ENCODE measurements at regions not wholly inside any gene's neighbourhood (a gene's known extent, or its start where the extent isn't known, plus 50 kb on each side); places are given as distances from the start of the nearest gene placed in this dataset.
A peak's percentile ranks its signal among the peaks of the same experiment; 100 is the strongest.

GRCh38 chr12:75708802-75709201 lies 197.4 kb upstream of the KRR1 start (continued):
- TF ChIP-seq PAXIP1 (CRISPR knock-in tag; conservative IDR thresholded peaks at IDR 0.05) (peak; percentile 76), ZHX2 (IDR thresholded peaks at IDR 0.05; ENCODE audit: low read depth) (no peak), ZHX2 (CRISPR knock-in tag; IDR thresholded peaks at IDR 0.05; ENCODE audit: borderline replicate concordance) (no peak), SOX5 (CRISPR knock-in tag; IDR thresholded peaks at IDR 0.05; ENCODE audit: borderline replicate concordance) (peak; percentile 99), HDAC2 (CRISPR knock-in tag; IDR thresholded peaks at IDR 0.05) (peak; percentile 67), ZKSCAN8 (CRISPR knock-in tag; IDR thresholded peaks at IDR 0.05; ENCODE audit: borderline replicate concordance) (peak; percentile 57; the same call in 1 of the 2 replicates), ZSCAN9 (CRISPR knock-in tag; IDR thresholded peaks at IDR 0.05; ENCODE audit: borderline replicate concordance) (no peak), FOXP1 (IDR thresholded peaks at IDR 0.05) (no peak), FOXP1 (CRISPR knock-in tag; IDR thresholded peaks at IDR 0.05) (peak; percentile 84), TBL1XR1 (IDR thresholded peaks at IDR 0.05; ENCODE audit: borderline replicate concordance, low read length, partially characterized antibody) (peak; percentile 70), SP5 (CRISPR knock-in tag; IDR thresholded peaks at IDR 0.05; ENCODE audit: borderline replicate concordance, low read depth) (0 out of 2 replicates have a peak, but pooled peaks have one; percentile 26), KDM6A (CRISPR knock-in tag; IDR thresholded peaks at IDR 0.05; ENCODE audit: low read depth) (peak; percentile 54; the same call in 1 of the 2 replicates), CBFB (CRISPR knock-in tag; IDR thresholded peaks at IDR 0.05) (no peak), SAP130 (CRISPR knock-in tag; IDR thresholded peaks at IDR 0.05; ENCODE audit: low read depth) (peak; percentile 57), ZNF607 (CRISPR knock-in tag; IDR thresholded peaks at IDR 0.05; ENCODE audit: borderline replicate concordance) (no peak), SKI (IDR thresholded peaks at IDR 0.05; ENCODE audit: partially characterized antibody) (peak; percentile 51), ZNF615 (CRISPR knock-in tag; IDR thresholded peaks at IDR 0.05; ENCODE audit: borderline replicate concordance) (no peak), MEIS2 (CRISPR knock-in tag; IDR thresholded peaks at IDR 0.05) (0 out of 2 replicates have a peak, but pooled peaks have one; percentile 35)
- TF ChIP-seq, protein P1, sequence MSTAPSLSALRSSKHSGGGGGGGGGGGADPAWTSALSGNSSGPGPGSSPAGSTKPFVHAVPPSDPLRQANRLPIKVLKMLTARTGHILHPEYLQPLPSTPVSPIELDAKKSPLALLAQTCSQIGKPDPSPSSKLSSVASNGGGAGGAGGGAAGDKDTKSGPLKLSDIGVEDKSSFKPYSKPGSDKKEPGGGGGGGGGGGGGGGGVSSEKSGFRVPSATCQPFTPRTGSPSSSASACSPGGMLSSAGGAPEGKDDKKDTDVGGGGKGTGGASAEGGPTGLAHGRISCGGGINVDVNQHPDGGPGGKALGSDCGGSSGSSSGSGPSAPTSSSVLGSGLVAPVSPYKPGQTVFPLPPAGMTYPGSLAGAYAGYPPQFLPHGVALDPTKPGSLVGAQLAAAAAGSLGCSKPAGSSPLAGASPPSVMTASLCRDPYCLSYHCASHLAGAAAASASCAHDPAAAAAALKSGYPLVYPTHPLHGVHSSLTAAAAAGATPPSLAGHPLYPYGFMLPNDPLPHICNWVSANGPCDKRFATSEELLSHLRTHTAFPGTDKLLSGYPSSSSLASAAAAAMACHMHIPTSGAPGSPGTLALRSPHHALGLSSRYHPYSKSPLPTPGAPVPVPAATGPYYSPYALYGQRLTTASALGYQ (CRISPR knock-in tag; IDR thresholded peaks at IDR 0.05), result peak; percentile 75; the same call in 1 of the 2 replicates
- TF ChIP-seq, protein P2, sequence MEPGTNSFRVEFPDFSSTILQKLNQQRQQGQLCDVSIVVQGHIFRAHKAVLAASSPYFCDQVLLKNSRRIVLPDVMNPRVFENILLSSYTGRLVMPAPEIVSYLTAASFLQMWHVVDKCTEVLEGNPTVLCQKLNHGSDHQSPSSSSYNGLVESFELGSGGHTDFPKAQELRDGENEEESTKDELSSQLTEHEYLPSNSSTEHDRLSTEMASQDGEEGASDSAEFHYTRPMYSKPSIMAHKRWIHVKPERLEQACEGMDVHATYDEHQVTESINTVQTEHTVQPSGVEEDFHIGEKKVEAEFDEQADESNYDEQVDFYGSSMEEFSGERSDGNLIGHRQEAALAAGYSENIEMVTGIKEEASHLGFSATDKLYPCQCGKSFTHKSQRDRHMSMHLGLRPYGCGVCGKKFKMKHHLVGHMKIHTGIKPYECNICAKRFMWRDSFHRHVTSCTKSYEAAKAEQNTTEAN (CRISPR knock-in tag; conservative IDR thresholded peaks at IDR 0.05), result 0 out of 2 replicates have a peak, but pooled peaks have one; percentile 41
